ENCODE measurements at regions not wholly inside any gene's neighbourhood (a gene's known extent, or its start where the extent isn't known, plus 50 kb on each side); places are given as distances from the start of the nearest gene placed in this dataset.

DNA sequence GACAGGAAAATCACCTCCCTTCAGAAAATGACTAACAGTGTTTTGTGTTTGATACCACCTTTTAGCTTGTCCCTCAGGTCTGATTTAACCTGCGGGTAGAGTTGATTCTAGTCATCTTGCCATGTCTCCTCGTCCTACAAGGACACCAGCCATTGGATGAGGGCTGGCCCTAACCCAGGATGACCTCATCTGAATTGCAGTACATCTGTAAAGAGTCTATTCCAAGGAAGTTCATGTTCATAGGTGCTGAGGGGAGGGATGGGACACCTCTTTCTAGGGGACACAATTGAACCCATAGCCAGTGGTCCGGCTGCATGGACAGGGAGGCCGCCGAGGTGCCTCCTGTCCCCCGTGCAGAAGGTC, 52.0 kb upstream of the DACT2 start:
- TF ChIP-seq, protein P1, sequence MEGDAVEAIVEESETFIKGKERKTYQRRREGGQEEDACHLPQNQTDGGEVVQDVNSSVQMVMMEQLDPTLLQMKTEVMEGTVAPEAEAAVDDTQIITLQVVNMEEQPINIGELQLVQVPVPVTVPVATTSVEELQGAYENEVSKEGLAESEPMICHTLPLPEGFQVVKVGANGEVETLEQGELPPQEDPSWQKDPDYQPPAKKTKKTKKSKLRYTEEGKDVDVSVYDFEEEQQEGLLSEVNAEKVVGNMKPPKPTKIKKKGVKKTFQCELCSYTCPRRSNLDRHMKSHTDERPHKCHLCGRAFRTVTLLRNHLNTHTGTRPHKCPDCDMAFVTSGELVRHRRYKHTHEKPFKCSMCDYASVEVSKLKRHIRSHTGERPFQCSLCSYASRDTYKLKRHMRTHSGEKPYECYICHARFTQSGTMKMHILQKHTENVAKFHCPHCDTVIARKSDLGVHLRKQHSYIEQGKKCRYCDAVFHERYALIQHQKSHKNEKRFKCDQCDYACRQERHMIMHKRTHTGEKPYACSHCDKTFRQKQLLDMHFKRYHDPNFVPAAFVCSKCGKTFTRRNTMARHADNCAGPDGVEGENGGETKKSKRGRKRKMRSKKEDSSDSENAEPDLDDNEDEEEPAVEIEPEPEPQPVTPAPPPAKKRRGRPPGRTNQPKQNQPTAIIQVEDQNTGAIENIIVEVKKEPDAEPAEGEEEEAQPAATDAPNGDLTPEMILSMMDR (conservative IDR thresholded peaks at IDR 0.05; ENCODE audit: low read depth, low read length) = no peak
- TF ChIP-seq EZH2 (IDR thresholded peaks at IDR 0.05; ENCODE audit: borderline replicate concordance, low read depth, low read length, poor library complexity, severe bottlenecking) = no peak

Measured in A673 (cell line).